ENCODE measurements at regions not wholly inside any gene's neighbourhood (a gene's known extent, or its start where the extent isn't known, plus 50 kb on each side); places are given as distances from the start of the nearest gene placed in this dataset.

DNA sequence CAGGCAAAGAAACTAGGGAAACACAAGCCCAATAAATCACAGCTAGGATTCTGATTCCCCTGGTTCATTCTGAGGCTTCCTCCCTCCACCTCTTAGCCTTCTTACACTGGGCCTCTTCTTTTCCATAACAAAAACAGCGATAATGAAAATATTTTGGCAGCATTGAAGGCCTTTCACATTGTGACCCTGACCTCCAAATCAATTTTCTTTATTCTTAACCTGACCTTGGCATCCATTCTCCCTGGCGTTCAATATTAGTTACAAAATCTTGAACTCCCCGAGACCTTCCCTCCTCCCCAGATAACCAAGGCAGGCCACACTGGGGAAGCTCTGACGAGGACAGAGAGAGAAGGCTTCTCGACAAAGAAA is 399.9 kb downstream of the ZSWIM6 start:
- Mint-ChIP-seq H3K27ac (no peak overlapping the region), H3K36me3 (ENCODE audit: low read depth) (no peaks in the 10 kb centered on the region), H3K4me1 (no peaks in the 10 kb centered on the region), H3K4me3 (no peak overlapping the region), H3K27me3 (peaks cover 31% of the 10 kb centered on the region)
- no peak for DNase-seq
- no peaks in the 10 kb centered on the region for H3K9me3 ChIP-seq (ENCODE audit: control insufficient read depth, low read length, poor library complexity, severe bottlenecking)
- ATAC-seq: no peak

DNA sequence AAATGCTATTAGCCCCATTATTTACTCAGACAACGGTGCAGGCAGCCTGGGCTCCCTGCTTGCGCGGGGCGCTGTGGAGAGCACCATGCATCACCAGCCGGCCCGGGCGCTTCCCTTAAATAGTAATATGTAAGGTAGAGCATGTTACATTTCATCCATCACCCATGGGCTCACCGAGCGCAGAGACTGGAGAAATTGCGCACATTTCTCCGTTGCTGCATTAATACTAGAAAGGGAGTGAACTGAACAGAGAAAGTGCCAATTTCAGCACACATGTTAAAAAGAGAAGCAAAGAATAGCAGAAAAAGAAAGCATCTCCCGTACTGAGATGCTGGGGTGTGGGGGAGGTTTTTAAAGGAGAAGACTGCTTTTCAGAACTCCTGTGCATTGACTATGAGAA is 400.3 kb downstream of the ZSWIM6 start:
- no peaks in the 10 kb centered on the region for H3K4me1 Mint-ChIP-seq
- H3K27me3 Mint-ChIP-seq: peaks cover 31% of the 10 kb centered on the region
- H3K4me3 Mint-ChIP-seq: no peak overlapping the region
- no peak overlapping the region for H3K27ac Mint-ChIP-seq
- no peaks in the 10 kb centered on the region for H3K36me3 Mint-ChIP-seq (ENCODE audit: low read depth)
- DNase-seq (no peak), ATAC-seq (no peak)
- H3K9me3 ChIP-seq (ENCODE audit: control insufficient read depth, low read length, poor library complexity, severe bottlenecking): no peaks in the 10 kb centered on the region

DNA sequence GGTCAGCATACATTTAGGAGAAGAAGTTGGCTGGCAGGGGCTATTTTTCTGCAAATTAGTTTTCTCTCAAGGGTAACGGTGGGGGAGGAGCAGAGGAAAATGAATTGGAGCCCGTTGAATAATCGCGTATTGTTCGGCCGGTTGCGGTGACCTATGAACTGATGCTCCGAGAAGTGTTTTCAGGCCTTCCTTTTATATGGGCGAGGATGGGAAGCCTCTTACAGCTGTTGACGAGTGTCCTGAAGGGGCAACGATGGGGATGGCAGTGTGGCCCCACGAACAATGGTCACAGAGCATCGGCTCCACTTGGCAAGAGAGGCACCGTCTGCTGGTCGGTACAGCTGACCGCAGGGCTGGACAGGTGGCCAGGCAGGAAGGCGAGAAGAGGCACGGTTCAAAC is 400.7 kb downstream of the ZSWIM6 start:
- H3K27ac Mint-ChIP-seq: no peak overlapping the region
- ATAC-seq (no peak), DNase-seq (no peak)
- no peaks in the 10 kb centered on the region for H3K36me3 Mint-ChIP-seq (ENCODE audit: low read depth)
- no peak overlapping the region for H3K4me3 Mint-ChIP-seq
- no peaks in the 10 kb centered on the region for H3K9me3 ChIP-seq (ENCODE audit: control insufficient read depth, low read length, poor library complexity, severe bottlenecking)
- H3K27me3 Mint-ChIP-seq: peaks cover 31% of the 10 kb centered on the region
- no peaks in the 10 kb centered on the region for H3K4me1 Mint-ChIP-seq

DNA sequence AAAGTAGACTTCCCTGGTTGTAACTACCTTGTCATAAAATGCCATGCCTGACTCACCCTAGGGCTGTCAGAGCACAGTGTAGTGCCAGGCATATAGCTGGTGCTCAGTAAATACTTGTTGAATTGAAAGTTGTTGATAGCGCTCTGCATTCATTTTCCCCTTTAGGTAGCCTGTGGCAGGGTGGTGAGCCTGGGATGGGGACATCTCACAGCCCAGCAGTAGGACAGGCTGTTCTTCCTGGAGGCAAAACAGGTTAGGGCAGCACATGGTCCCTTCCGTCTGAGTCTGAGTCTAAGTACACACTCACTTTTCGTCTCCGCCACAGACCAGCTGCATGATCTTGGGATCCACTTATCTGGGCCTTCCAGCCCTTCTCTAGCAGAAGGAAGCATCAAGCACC is 401.9 kb downstream of the ZSWIM6 start:
- no peaks in the 10 kb centered on the region for H3K36me3 Mint-ChIP-seq (ENCODE audit: low read depth)
- no peak for ATAC-seq
- peaks cover 33% of the 10 kb centered on the region for H3K27me3 Mint-ChIP-seq
- no peak overlapping the region for H3K27ac Mint-ChIP-seq
- no peaks in the 10 kb centered on the region for H3K9me3 ChIP-seq (ENCODE audit: control insufficient read depth, low read length, poor library complexity, severe bottlenecking)
- H3K4me3 Mint-ChIP-seq: no peak overlapping the region
- no peak for DNase-seq
- no peaks in the 10 kb centered on the region for H3K4me1 Mint-ChIP-seq

DNA sequence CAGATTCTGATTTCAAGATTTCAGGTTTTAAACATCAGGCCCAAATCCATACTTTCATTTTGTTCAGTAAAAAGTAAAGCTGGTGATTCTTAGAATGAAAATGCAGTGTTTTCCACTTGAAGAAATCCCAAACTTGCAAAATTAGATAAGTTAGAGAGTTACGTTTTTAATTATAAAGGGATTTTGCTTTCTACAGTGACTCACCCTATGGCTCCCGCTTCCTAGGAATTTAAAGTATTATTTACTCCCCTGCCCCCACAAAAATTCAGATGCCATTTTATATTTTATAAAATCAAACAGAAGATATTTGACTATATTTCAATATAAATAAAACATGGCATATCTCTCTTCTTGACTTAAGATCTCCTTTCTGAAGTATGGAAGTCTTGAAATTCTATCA is 402.9 kb downstream of the ZSWIM6 start:
- ATAC-seq (no peak), DNase-seq (no peak)
- Mint-ChIP-seq H3K36me3 (ENCODE audit: low read depth) (no peaks in the 10 kb centered on the region), H3K4me1 (no peaks in the 10 kb centered on the region), H3K27ac (no peak overlapping the region), H3K4me3 (no peak overlapping the region), H3K27me3 (peaks cover 24% of the 10 kb centered on the region)
- H3K9me3 ChIP-seq (ENCODE audit: control insufficient read depth, low read length, poor library complexity, severe bottlenecking): no peaks in the 10 kb centered on the region

DNA sequence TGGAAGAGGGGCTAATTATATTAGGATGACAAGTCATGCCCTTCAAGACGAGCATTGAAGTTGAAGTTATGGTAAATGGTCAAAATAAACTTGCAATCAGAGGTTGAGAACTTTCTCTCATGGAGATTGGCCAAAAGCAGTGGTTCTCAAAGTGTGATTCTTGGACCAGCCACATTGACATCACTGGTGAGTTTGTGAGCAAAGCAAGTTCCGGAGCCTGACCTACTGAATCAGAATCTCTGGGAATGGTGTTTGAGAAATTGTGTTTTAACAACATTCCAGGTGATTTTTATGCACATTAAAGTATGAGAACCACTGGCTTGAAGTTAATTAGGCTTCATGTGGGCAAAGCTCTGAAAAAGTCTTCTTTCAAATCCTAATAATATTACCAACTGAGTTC is 403.5 kb downstream of the ZSWIM6 start:
- no peaks in the 10 kb centered on the region for H3K4me1 Mint-ChIP-seq
- H3K9me3 ChIP-seq (ENCODE audit: control insufficient read depth, low read length, poor library complexity, severe bottlenecking): no peaks in the 10 kb centered on the region
- ATAC-seq (no peak), DNase-seq (no peak)
- H3K27ac Mint-ChIP-seq: no peak overlapping the region
- H3K36me3 Mint-ChIP-seq (ENCODE audit: low read depth): no peaks in the 10 kb centered on the region
- no peak overlapping the region for H3K4me3 Mint-ChIP-seq
- H3K27me3 Mint-ChIP-seq: peaks cover 19% of the 10 kb centered on the region

DNA sequence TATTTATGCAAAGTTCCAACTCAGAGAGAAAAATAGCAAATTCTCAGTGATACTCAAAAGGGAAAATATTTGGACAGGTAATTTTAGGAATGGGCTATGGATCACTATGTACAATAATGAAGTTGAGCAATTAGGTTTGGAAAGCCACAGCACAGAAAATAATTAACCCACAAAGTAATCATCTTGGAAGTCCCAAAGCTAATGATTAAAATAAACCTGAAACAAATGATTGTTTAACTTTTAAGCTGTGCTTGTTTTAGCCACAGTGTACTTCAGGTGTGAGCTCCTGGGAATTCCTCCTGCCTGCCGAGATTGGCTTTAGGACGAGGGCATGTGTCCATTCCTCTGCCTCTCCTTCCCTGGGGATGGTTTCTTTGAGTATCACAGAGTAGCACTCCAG is 403.9 kb downstream of the ZSWIM6 start:
- Mint-ChIP-seq H3K4me3 (no peak overlapping the region), H3K27ac (no peak overlapping the region), H3K36me3 (ENCODE audit: low read depth) (no peaks in the 10 kb centered on the region), H3K4me1 (no peaks in the 10 kb centered on the region), H3K27me3 (peaks cover 19% of the 10 kb centered on the region)
- no peak for ATAC-seq
- H3K9me3 ChIP-seq (ENCODE audit: control insufficient read depth, low read length, poor library complexity, severe bottlenecking): no peaks in the 10 kb centered on the region
- no peak for DNase-seq

DNA sequence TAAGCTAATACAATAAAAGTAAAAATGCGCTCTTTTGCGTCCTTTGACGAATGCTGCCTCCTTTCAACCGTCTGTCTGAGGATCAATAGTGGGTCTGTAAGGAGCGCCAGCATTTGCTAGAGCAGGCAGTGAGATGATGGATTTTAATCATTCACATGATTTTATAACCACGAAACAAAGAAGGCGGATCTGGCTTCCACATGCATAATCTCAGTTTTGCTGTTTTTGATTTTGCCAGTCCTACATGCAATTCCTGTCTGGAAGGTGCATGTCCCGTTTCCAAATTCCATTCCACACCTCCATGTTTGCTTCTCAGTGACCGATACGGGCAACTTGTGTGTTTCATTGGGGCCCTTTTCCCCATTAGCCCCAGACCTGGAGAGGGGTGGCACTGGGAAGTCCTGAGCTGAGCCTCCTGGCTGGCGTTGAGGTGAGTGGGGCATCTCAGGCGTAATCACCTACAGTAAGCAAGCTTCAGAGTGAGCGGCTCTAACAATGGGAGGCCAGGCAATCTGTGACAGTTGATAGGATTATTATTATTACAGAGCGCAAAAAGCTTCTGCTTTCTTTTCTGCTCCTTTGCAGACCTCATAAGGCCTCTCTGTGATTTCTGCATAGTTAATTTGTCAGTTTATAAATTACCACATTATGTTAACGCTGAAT is 405.4 kb downstream of the ZSWIM6 start:
- H3K36me3 Mint-ChIP-seq (ENCODE audit: low read depth): no peaks in the 10 kb centered on the region
- H3K9me3 ChIP-seq (ENCODE audit: control insufficient read depth, low read length, poor library complexity, severe bottlenecking): no peaks in the 10 kb centered on the region
- no peak overlapping the region for H3K27ac Mint-ChIP-seq
- ATAC-seq (no peak), DNase-seq (no peak)
- H3K4me1 Mint-ChIP-seq: no peaks in the 10 kb centered on the region
- H3K4me3 Mint-ChIP-seq: no peak overlapping the region
- H3K27me3 Mint-ChIP-seq: peaks cover 15% of the 10 kb centered on the region

DNA sequence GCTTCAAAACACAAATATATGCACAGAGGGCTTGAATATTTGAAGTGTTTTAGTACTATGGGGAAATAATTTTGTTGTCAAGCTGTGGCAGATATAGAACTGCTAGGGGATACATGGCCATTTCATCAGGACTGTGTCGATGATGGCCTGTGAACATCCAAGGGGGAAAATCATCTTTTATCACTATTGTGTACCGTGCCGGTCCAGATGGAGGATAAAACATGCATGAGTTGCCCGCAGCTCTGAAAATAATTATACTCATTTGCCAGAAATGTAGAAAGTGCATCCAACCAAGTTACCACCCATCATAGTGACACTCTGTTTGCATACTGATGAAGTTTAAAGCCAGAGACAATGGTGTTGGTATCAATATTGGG is 405.9 kb downstream of the ZSWIM6 start:
- no peaks in the 10 kb centered on the region for H3K36me3 Mint-ChIP-seq (ENCODE audit: low read depth)
- H3K4me3 Mint-ChIP-seq: no peak overlapping the region
- ATAC-seq (no peak), DNase-seq (no peak)
- H3K27me3 Mint-ChIP-seq: peaks cover 10% of the 10 kb centered on the region
- no peak overlapping the region for H3K27ac Mint-ChIP-seq
- H3K4me1 Mint-ChIP-seq: no peaks in the 10 kb centered on the region
- no peaks in the 10 kb centered on the region for H3K9me3 ChIP-seq (ENCODE audit: control insufficient read depth, low read length, poor library complexity, severe bottlenecking)

DNA sequence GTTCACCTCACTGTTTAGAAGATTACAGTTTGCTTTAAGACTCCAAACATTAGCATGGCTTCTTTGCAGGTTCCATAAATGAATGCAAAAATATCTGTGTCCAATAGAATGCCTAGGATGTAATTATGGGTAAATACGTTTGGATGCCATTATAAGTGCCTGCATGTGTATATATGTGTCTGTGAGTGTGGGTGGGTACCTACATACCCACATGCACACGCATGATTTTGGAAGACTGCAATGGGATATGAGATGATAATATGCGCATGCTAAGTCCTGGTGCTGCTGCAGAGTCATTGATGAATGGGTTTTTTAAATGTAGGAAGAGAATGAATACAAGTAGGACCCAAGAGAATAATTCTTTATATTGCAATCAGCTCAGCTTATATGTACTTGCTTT is 406.4 kb downstream of the ZSWIM6 start:
- H3K4me1 Mint-ChIP-seq: no peaks in the 10 kb centered on the region
- no peak overlapping the region for H3K4me3 Mint-ChIP-seq
- no peak for ATAC-seq
- DNase-seq: no peak
- H3K9me3 ChIP-seq (ENCODE audit: control insufficient read depth, low read length, poor library complexity, severe bottlenecking): no peaks in the 10 kb centered on the region
- H3K36me3 Mint-ChIP-seq (ENCODE audit: low read depth): no peaks in the 10 kb centered on the region
- H3K27ac Mint-ChIP-seq: no peak overlapping the region
- peaks cover 5% of the 10 kb centered on the region for H3K27me3 Mint-ChIP-seq

DNA sequence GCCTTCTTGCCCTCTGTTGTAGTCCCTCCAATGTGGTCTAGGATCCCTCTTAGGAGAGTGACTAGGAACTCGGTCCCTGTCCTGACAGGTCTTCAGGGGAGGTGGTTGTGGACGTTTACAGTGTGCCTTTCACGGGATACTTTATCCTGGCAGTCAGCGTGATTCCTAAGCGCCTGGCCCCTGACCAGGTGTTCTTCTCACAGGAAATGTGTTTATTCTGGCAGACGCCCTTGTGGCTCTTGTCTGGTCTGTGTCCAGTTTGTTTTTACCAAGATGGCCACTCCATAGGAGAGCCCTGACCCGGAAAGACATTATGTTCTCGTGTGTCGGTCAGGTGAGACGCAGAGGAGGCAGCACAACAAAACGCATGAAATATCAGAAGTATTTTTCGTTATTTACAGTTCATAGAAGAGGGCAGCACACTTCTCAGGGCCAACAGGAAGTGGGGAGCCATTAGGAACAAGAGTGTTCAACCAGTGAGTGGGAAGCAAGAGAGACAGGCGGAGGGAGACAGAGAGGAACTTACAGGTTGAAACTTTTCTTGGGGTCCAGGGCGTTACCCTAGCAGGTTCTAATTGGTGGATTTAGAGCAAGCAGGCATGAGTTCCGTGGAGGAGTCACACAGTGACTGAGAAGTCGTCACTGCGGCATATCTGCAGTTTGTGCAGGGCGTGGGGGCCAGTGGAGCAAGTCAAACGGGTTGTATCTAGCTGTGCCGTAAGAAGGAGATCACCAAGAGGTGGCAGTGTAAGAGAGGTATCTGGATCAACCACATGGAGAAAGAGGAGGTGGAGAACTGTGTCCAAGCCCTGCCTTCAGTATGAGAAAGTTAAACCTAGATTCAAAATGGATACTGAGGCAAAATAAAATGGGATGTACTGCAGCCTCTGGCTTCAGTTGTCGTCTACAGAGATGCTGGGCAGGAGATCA is 412.9 kb downstream of the ZSWIM6 start:
- Mint-ChIP-seq H3K36me3 (ENCODE audit: low read depth) (no peaks in the 10 kb centered on the region), H3K4me1 (no peaks in the 10 kb centered on the region), H3K27ac (no peak overlapping the region), H3K4me3 (no peak overlapping the region), H3K27me3 (no peaks in the 10 kb centered on the region)
- ATAC-seq: no peak
- H3K9me3 ChIP-seq (ENCODE audit: control insufficient read depth, low read length, poor library complexity, severe bottlenecking): no peaks in the 10 kb centered on the region
- DNase-seq: no peak

DNA sequence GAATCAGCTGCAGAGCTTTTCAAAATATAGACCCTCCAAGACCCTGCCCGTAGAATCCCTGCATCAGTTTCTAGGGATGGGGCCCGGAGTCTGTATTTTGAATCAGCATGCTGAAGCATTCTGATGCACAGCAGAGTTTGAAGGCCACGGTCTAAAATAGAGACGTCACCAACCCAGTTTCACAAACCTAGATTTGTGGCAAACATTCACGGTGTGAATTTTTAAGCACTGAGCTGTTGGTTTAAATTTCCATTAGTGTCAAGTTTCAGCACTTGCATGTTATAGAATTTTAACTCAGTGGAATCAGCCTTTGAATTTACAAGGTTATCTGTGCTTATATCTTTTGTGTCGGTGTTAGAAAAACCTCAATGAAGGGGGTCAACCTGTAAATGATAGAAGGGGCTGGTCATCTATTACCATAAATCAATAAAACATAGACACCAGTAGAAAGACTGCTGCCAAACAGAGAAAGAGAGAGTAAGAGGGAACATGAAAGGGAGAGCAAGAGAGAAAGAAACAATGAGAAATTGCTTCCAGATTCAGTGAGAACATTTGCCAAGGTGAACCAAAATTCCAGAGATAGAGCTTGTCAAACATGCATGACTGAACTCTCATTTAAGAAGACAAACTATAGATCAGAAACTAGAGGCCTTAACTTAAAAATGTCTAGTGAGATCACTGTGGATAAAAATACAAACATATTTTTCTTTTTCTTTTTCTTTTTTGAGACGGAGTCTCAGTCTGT is 414.9 kb downstream of the ZSWIM6 start:
- Mint-ChIP-seq H3K27me3 (no peaks in the 10 kb centered on the region), H3K36me3 (ENCODE audit: low read depth) (no peaks in the 10 kb centered on the region), H3K27ac (no peak overlapping the region), H3K4me1 (no peaks in the 10 kb centered on the region), H3K4me3 (no peak overlapping the region)
- ATAC-seq: no peak
- DNase-seq: no peak
- no peaks in the 10 kb centered on the region for H3K9me3 ChIP-seq (ENCODE audit: control insufficient read depth, low read length, poor library complexity, severe bottlenecking)

DNA sequence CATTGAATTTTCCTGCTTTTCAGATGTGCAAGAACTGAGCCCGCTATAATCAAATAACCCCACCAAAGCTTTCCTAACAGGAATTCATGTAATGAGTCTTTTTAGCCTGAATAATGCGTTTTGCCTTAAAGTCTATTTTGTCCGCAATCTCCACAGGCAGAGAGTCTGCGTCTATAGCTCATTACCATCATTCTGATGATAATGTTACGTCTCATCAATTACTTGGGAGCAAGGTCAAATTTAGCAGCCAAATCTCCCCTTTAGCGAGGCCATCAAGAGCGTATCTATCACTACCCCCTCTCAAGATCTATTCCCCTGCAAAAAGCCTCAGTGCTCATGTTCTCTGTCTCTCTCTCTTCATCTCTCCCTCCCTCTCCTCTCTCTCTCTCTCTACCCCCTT is 416.1 kb downstream of the ZSWIM6 start:
- Mint-ChIP-seq H3K27me3 (no peaks in the 10 kb centered on the region), H3K27ac (no peak overlapping the region), H3K36me3 (ENCODE audit: low read depth) (no peaks in the 10 kb centered on the region), H3K4me3 (no peak overlapping the region), H3K4me1 (no peaks in the 10 kb centered on the region)
- ATAC-seq (no peak), DNase-seq (no peak)
- no peaks in the 10 kb centered on the region for H3K9me3 ChIP-seq (ENCODE audit: control insufficient read depth, low read length, poor library complexity, severe bottlenecking)

Data from T-helper 17 cell (primary cell).